ENCODE measurements at regions not wholly inside any gene's neighbourhood (a gene's known extent, or its start where the extent isn't known, plus 50 kb on each side); places are given as distances from the start of the nearest gene placed in this dataset.

DNA sequence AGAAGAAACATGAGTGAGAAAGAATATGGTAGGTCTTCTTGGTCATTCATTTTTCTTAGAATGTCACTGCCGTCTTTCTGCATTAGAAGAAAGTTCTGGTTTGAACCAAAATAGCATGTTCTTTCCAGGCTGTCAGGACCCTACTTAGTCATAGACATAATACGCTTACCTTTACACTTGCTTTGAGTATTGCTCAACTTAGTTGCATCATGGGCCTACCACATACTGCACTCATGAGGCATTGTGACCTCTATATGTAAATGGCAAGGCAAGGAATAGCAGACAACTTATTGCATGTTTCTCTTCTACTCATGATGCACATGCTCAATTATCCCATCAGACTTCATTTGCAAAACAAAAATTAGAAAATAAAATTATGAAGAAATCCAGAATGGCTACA, 415.0 kb downstream of the HLX start:
- DNase-seq (ENCODE audit: low read depth, low spot score), result no peak

GRCh38 chr1:221302357-221302756, 423.1 kb downstream of the HLX start:
- no peak for DNase-seq (ENCODE audit: low read depth, low spot score)

- no peak for DNase-seq (ENCODE audit: low read depth, low spot score)
Observed at GRCh38 chr1:221302810-221303209, 423.6 kb downstream of the HLX start.

DNA sequence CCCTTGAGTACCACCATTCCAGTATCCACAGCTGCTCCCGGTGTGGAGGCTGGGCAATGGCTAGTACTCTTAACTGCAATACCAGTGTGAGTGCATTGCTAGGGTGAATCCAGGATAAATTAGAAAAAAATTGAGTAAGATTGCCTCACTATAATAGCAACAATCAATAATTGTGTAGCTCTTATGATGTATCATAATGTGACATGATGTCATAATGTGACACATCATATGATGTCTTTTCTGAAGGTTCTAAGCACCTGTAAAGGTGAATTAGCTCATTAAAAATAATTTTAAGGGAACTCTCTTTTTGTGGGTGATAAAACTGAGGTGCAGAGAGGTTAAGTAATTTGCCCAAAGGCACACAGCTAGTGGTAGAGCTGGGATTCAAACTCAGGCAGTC, 424.4 kb downstream of the HLX start:
- DNase-seq (ENCODE audit: low read depth, low spot score), result no peak

DNA sequence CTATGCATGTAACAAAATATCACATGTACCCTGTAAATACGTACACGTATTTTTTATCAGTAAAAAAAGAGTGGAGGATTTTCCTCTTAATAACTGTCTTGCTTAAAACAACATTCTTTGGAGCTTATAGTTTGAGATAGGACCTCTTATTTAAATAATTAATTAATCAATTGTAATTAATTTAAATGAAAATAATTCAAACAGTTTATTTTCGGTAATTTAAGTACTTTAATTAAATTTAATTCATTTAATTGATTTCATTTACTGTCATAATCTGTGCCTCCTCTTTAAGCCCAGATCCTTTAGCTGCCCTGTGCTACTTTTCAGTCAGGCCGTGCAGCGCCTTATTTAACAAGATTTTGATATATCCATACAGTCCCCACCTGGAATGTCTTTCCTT, 427.0 kb downstream of the HLX start:
- no peak for DNase-seq (ENCODE audit: low read depth, low spot score)

DNA sequence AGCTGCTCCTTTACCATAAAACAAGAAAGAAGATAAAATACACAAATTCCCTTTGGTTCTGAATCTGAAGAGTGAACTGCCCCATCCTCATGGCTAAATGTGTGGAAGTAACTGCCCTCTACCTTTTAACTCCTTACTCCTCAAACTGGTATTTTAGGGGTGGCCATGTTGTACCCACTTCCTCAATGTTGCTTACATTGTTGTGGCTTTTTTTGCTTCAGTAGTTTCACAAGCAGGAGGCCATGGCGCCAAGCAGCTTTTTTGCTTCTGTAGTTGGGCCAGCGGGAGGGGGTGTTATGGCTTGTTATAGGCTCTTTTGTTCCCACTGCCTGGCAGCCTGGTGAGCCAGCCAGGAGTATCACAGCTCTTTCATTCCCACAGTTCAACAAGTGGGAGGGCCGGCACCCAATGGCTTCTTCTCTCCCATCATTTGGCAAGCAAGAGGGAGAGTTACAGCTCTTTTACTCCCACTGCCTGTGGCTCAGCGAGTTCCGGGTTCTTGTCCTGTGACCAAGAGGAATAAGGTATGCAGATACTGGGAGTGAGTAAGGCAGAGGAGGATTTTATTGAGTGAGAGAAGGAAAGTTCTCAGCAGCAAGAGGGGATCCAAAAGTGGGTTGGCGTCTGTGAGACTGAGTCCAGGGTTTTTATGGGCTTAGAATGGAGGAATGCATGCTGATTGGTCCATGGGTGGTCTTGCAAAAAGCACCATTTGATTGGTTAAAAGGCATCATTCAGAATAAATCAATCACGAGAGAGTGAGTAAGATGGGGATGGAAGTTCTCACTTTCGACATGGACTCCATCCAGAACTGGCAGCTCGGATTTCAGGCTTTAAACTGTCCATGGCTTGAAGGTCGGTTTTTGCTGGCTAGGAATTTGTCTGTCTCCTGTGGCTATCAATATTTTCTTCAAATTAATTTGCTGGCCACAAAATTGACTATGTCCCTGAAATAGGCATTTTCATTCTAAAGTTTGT, 429.6 kb downstream of the HLX start:
- DNase-seq (ENCODE audit: low read depth, low spot score), result no peak

- no peak for DNase-seq (ENCODE audit: low read depth, low spot score)
Observed at GRCh38 chr1:221309723-221310122, 430.5 kb downstream of the HLX start.

- no peak for DNase-seq (ENCODE audit: low read depth, low spot score)
Observed at GRCh38 chr1:221310180-221310579, 430.9 kb downstream of the HLX start.

- DNase-seq (ENCODE audit: low read depth, low spot score), result peak; percentile 6
Observed at GRCh38 chr1:221315330-221315729, 426.6 kb downstream of the DUSP10 start.

- DNase-seq (ENCODE audit: low read depth, low spot score), result no peak
Observed at GRCh38 chr1:221316491-221317056, 425.3 kb downstream of the DUSP10 start.

DNA sequence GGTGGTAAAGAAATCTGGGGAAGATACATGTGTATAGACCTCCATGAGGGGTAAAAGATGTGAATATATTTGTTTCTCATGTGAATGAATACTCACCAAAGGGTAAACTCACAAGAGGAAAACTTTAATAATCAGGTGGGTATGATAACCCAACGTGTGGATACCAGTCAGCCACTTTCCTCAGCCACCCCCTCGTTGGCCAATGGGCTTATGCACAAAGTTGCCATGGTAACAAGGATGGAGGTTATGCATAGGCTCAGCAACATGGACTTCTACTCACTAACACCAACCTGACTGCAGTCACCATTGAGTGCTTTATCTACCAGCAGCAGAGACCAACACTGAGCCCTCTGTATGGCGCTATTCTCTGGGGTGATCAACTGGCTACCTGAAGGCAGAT, 424.4 kb downstream of the DUSP10 start:
- no peak for DNase-seq (ENCODE audit: low read depth, low spot score)

GRCh38 chr1:221327954-221328353, 413.9 kb downstream of the DUSP10 start:
- no peak for DNase-seq (ENCODE audit: low read depth, low spot score)

- DNase-seq (ENCODE audit: low read depth, low spot score), result no peak
Observed at GRCh38 chr1:221328371-221328770, 413.5 kb downstream of the DUSP10 start.

DNA sequence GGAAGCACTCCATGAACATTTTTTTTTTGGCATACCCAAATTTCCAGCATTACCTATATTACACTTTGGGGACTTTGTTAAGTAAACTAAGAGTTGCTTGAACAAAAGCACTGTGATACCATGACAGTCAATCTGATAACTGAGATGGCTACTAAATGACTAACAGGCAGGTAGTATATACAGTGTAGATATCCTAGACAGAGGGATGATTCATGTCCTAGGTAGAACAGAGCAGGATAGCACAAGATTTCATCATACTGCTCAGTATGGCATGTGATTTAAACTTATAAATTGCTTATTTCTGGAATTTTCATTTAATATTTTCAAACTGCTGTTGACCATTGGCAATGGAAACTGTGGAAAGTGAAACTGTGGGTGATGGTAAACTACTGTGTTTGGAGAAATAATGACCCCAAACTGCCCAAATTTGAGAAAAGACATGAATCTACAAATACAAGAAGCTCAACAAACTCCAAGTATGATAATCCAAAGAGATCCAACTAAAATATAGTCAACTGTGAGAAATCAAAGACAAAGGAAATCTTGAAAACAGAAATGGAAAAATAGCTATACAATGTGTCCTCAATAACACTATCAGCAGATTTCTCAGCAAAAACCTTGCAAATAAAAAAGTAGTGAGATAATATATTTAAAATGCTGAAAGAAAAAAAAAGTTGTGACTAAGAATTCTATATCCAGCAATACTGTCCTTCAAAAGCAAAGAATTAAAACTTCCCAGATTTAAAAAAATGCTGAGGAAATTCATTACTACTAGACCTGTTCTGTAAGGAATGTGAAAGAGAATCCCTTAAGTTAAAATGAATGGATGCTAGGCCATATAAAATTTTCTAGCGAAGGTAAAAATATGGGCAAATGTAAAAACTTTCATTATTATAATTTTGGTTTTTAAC, 410.4 kb downstream of the DUSP10 start:
- DNase-seq (ENCODE audit: low read depth, low spot score), result no peak

DNA sequence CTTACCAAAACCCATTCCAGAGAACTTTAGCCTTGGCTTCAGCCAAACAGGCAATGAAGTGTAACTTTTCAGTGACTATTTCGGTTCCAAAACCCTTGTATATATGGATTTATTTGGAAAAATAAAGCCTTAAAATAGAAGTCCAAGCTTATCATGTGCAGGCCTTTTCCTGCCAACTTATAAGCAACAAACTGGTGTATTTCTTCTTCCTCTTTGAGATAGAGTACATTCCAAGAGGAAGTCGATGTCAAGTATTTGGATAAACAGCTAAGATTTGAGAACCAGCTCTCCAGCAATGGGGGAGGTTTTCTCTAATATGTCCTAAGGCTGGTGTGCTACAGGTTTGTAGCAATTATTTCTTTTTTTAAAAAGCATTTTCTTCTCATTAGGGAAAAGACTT, 407.8 kb downstream of the DUSP10 start:
- no peak for DNase-seq (ENCODE audit: low read depth, low spot score)

DNA sequence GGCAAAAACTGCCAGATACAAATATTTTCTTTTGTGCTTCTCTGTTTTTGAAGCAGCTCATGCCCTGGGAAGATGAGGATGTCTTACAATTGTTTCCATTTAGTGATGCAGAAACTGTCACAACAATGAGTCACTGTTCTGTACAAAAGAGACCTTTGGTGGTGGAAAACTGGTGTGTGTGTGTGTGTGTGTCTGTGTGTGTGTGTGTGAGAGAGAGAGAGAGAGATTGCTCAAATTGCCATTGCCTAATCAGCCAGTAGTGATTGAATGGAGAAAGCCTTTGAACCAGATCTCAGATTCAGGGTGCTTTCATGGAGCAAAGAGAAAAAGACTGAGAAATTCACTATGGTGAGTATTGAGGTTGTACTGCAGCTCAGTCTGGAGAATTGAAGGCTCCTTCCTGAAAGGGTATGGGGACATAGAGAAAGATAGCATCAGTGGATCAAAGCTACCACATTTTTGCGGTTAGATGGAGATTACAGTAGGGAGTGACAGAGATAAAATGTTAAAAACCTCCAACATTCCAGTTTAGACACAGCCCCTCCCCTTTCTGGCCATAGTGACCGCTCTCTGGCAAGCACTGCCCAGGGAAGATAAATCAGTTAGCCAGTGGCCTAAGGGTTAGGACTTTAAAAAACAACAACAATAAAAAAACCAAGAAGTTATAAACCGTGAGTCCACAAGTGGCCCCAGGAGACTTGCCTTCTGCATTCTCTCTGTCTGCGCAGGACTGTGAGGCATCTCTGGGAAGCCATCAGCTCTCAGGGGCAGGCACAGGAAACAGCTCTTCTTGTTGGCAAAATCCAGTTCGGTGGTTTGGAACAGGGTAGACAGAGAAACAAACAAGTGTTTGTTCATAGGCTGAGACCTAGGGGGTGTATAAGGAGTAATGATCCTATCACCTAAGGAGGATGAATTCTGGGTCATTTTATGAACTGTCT, 406.5 kb downstream of the DUSP10 start:
- DNase-seq (ENCODE audit: low read depth, low spot score), result no peak

DNA sequence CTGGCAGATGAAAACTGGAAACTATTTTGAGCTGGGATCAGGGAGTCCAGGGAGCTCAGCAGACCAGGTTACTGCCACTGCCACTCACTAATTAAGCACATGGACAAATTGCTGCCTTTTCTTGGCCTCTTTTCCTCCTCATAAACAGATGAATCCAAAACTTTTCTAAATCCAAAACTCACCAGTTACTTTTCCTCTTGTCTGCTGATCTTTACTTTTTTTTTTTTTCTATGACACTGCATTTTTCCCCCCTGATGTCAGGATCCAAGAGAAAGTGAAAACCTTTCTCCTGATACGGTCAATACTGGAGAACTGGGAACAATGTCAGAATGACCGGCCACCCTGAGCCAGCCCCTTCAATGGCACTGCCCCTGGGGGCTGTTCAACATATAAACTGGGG, 405.8 kb downstream of the DUSP10 start:
- no peak for DNase-seq (ENCODE audit: low read depth, low spot score)

GRCh38 chr1:221337106-221337505, 404.8 kb downstream of the DUSP10 start:
- no peak for DNase-seq (ENCODE audit: low read depth, low spot score)

GRCh38 chr1:221343136-221343535, 398.8 kb downstream of the DUSP10 start:
- no peak for DNase-seq (ENCODE audit: low read depth, low spot score)

- no peak for DNase-seq (ENCODE audit: low read depth, low spot score)
Observed at GRCh38 chr1:221343607-221344006, 398.3 kb downstream of the DUSP10 start.

GRCh38 chr1:221344693-221345092, 397.2 kb downstream of the DUSP10 start:
- no peak for DNase-seq (ENCODE audit: low read depth, low spot score)

Data from smooth muscle cell of the brain vasculature (primary cell).